Midbrain (tissue), 1 donor: ENCODE measurements at regions not wholly inside any gene's neighbourhood (a gene's known extent, or its start where the extent isn't known, plus 50 kb on each side); places are given as distances from the start of the nearest gene placed in this dataset.
"Not testable (repeated sequence)": the region's sequence is repeated elsewhere in the genome, so short reads cannot be mapped to it uniquely, and the experiment has no call there.

ENCODE experiments used
- DNase-seq: peaks from one replicate; lab custom pipeline; 2025; lab: John Stamatoyannopoulos, UW

GRCh38 chr14:98189511-98189910 lies 1082.5 kb downstream of the BCL11B start:
- DNase-seq = no peak

- DNase-seq = no peak
These were observed 1082.1 kb downstream of the BCL11B start for GRCh38 chr14:98189944-98190343.

DNA sequence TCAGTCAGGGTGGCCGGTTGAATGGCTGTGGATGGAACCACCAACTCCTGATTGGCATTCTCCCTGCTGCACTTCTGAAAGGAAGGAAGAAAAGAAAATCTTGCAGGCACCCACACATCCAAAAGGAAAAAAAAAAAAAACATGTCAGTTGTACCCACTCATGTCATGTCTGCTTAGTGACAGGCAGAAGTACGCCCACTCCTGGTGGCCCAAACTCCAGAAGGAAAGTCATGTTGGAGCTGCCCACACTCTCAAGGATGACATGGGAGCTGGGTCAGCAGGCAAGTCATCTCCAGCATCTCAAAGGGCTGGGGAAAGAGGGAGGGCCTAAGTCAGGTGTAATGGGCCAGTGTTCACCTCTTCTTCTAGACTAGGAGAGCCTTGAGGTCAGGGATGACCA lies 1079.1 kb downstream of the BCL11B start:
- DNase-seq = no peak

DNA sequence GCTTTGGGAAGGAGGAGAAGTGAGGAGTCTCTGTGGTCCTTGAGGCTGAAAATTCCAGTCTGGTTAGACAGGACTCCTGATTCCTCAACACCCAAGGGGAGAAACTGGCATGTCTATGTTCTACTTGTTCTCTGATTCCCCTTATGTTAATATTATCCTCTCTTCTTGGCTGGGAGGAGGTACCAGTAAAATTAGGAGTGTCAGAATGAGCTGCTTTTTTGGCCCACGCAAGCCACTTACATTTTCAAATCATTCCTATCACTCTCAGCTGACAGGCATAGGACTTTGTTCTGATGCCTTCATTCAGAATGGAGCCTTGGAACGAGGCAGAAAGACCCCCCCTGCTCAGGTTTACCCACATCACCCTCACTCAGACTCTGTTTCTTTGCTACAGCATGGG lies 1077.2 kb downstream of the BCL11B start:
- no peak for DNase-seq

DNA sequence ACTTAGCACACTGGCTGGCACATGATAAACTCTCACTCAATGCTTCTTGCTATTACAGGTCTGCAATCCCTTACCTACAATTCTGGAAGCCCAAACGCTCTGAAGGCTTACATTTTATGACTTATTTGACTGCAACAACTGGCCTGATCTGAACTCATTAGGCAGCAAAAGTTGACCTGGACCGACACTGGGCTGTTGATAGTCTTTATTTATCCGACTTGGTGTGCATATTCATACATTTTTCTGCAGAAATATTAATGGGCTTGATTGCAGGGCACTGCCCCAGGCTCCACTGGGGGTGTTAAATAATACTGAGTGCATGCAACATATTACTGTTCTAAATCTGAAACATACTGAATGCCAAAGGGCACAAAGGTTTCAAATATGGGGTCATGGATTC lies 1076.7 kb downstream of the BCL11B start:
- no peak for DNase-seq

GRCh38 chr14:98197933-98198332 lies 1074.1 kb downstream of the BCL11B start:
- DNase-seq = no peak

- no peak for DNase-seq
These were observed 1073.6 kb downstream of the BCL11B start for GRCh38 chr14:98198385-98198784.

- no peak for DNase-seq
These were observed 1071.4 kb downstream of the BCL11B start for GRCh38 chr14:98200601-98201000.

DNA sequence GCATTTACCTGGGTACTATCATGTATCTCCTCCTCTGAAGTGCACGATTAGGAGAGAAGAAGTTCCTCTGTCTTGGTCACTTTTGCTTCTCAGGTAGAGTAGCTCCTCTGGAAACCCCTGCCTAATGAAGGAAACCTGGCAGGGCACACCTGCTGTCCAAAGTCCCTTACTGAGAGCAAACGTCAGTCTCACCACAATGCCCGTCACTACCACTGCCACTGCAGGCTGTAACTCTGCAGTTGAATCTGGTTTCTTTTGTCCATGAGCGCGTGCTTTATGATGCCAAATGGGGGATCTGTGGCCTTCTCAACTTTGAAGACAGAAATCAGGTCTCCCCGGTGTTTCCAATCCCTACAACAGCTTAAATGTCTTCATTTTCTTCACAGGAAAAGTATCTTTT lies 1068.6 kb downstream of the BCL11B start:
- no peak for DNase-seq

- DNase-seq = no peak
These were observed 1067.9 kb downstream of the BCL11B start for GRCh38 chr14:98204139-98204538.

- DNase-seq = no peak
These were observed 1064.6 kb downstream of the BCL11B start for GRCh38 chr14:98207415-98207814.

GRCh38 chr14:98208211-98208611 lies 1063.8 kb downstream of the BCL11B start:
- DNase-seq = no peak

DNA sequence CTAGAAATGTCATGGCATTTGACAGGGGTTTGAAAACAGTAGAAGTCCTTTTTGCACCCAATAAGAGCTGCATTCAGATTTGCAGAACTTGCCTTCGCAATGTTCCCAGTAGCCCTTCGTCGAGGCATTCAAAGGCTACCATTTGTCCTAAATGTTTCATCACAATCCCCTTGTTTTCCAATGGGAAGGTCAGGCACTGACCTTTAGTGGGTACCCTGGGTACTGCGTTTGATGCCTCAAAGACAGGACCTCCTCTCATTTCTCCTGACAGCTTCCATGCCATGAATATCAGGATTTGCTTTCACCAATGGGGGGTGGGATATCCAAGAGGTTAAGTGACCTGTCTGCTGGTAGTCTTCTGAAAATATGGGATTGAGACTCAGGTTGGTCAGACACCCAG lies 1063.1 kb downstream of the BCL11B start:
- no peak for DNase-seq

DNA sequence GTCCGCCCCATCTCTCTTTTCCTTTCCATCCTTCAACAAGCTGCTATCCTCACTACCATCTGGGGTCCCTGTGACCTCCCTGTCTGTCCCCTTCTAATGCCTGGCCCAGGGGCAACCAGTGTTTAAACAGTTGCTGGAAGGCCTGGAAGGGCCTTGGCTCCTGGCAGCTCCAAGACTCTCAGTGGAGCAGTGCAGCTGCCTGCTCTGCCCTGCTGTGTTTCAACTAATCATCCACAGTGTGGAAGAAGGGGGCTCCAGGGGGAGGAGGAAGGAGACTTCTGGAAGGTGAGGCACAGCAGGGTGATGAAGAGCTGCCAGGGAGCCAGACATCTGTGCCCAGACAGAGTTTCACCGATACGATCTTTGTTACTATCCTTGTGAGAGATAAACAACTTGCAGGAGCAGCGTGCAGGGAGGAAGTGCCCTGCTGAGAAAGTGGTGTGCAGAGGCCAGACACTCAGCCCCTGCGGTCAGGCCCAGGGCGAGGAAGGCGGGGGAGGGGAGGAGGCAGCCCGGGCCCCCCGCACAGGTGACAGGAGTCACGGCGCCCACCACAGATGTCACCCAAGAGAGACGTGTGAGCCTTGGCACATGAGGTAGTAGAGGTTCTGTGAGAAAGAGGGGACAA lies 1061.8 kb downstream of the BCL11B start:
- no peak for DNase-seq

DNA sequence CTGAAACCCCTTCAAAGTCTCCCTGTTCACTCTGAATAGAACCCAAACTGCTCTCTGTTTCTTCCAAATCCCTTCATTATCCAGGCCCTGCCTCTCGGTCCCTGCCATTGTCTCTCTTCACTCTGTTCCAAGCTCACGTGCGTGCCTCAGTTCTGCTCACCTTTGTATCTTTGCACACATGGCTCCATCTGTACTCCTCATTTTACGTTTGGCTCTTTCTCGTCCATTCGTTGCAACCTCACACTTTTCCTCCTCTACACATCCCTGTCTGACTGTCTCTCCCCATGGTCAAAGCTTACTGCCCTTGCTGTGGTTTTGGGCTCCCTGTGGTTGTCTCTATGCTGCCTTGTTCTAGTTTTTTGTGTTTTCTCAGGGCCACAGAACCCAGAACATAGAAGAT lies 1054.5 kb downstream of the BCL11B start:
- DNase-seq = no peak

DNA sequence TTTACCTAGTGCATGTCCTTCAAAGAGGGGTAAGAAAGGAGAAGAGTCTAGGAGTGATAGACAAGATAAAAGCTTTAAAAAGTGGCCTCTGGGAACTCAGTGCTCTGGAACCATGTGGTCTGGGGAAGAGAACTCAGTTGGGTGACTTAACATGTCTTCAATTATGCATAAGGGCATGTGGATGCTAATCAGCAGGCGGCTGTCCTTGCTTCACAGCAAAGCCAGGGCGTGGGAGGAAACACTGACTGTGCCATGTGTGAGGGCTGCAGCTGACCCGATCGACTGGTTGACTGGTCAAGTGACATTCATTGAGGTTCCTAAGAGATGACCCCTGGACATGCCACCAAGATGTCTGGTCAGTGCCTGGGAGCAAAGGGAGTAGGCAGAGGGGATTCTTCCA lies 1053.8 kb downstream of the BCL11B start:
- DNase-seq = no peak

- no peak for DNase-seq
These were observed 1052.4 kb downstream of the BCL11B start for GRCh38 chr14:98219638-98220037.

DNA sequence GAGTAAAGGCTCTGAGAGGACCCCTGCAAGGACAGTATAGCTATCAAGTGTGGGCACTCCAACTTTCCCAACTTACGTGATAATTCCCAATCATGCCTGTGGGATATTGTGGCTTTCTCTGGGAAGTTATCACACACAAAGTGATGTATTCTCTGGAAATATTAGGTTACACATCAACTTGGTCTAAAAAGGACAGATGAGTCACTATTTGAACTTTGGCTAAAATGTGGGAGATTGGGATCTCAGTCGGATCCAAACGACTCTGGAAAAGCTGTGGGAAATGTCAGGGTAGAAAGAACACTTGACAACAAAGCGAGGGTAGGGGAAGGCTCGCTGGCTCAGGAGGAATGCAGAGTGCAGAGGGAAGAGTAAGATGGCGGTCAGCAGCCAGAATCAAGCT lies 1048.9 kb downstream of the BCL11B start:
- no peak for DNase-seq

- DNase-seq = not testable (repeated sequence)
These were observed 1048.3 kb downstream of the BCL11B start for GRCh38 chr14:98223710-98224109.

- DNase-seq = no peak
These were observed 1045.6 kb downstream of the BCL11B start for GRCh38 chr14:98226411-98226810.

DNA sequence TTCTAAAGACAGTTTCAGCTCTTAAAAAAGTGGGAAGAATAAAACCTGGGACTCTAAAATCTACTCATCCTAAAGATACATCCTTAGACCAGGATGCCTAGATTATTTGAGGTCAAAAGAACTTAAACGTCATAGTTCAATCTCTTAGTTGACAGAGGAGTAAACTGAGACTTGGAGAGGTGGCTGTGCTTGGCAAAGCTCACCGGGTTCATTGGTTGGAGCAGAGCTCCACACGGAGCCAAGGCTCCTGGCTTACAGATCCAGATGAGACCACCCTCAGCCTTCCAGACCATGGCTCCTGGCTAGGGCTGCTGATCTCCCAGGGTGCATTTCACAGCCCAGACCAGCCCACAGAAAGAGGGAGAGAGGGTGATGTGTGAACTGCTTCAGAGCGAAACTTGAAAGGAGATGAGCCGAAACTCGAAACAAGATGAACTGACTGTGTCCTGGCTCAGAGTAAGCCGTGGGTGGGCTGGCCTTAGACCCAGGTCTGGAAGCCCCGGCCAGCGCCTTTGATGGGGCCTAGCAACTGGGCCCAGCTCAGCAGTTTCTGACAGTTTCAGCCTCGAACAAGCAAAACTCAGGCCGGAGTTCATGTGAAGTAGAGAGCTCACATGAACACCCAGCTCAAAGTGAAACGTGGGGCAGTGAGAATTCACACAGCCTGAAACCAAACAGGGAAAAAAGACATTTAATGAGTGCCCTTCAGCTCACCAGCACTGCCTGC lies 1044.8 kb downstream of the BCL11B start:
- DNase-seq = no peak

GRCh38 chr14:98227727-98228111 lies 1044.3 kb downstream of the BCL11B start:
- DNase-seq = no peak

DNA sequence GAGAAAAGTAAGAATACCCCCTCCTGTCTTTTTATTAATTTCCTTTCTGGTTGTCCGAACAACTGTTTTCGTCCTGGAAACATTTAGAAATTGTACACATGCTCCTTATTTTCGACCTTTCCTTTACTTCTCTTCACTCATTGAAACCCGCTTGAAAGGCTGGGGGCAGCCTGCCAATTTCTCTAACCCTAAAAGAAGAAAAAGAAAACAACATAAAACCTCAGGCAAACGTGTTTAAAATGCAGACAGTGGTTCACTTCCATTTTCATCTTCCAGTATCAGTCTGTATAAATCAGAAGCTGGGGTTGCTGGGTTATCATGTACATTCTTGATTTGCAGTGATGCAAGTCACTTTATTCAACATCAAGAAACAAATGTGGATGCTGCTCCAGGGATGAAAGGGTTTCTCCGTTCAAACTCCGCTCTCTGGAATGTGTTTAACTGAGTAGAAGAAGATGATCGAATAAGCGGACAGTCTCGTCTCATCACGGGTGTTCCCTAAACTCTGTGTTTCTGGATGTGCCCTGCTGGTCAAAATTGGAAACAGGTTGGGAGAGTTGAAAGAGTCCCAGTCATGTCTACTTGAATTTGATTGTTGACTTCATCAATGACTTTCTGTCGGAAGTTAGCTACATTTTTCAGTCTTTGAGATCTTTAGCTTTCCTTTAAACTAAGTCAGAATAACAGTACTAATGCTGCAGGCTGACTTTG lies 1042.2 kb downstream of the BCL11B start:
- DNase-seq = peak; percentile 2
